T-helper 1 cell treated with Interleukin-12 subunit alpha and Interleukin-12 subunit beta and Interleukin-4 antibody, amounts not matched to agents 30 ng/mL and 1 ng/mL, for 36 hours (primary cell): ENCODE measurements at regions not wholly inside any gene's neighbourhood (a gene's known extent, or its start where the extent isn't known, plus 50 kb on each side); places are given as distances from the start of the nearest gene placed in this dataset.

Experiments used
- intact Hi-C: fragments of 100-400 bp; cut with micrococcal nuclease; formaldehyde crosslinking; loops from one replicate; pipeline ENCODE4 v1.15.1; 2024

DNA sequence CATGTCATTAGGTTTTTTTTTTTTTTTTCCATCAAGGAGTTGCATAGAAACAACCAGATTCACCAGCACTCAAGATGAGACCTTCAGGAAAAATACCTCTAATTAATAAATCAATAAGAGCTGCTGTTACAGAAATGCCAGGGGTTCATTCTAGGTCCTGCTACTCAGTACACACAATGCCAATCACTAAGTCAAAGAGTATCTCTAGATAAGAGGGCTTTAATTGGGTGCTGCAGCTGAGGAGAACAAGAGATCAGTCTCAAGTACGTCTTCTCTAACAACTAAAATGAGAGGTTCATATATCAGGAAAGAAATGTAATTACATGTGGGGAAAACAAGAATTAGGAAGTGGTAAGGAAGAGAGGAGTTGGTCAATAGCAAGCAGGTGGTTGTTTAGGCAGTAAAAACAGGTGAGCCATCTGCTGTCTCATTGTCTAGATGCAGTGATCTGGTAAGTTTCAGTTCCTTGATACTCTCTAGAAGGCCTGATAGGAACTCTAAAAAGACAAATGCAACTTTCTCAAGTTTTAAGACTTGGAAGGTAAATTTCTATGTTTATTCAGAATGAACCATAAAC, 272.9 kb upstream of the ZWINT start:
- intact Hi-C loops = no loop called here

DNA sequence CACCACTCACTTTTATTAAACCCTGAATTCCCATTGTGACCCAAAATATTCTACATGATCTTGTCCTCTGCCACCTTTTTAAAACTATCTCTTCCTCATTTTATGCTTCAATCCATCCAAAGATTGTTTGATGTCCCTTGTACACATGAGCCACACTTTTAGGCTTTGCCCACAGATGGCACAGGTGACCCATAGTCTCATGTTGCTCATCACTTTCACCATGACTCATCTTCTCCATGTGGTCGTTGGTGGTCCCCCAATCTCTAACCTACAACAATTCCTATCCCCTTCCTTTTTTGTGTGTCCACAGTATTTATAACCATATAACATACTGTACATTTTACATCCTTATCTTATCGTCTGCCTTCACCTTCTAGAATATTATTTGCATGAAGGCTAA, 271.5 kb upstream of the ZWINT start:
- intact Hi-C loops = no loop called here

DNA sequence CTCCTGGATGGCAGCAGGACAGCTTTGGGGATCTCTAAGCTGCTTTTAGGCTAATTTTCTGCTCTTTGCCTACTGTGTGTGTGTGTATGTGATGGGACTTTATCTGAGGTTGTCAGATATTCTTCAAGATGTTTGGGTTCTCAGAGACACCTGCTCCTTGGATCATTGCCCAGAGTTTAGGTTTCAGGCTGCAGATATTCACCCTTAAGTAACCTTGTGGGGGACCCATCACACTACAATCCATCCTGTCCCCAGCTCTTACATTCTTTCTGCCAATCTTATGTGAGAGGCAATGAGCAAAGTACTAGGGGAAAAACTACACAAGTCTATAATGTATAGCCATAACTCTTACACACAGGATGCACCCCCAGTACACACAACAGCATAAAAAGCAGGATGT, 263.0 kb upstream of the ZWINT start:
- intact Hi-C loops = no loop called here

DNA sequence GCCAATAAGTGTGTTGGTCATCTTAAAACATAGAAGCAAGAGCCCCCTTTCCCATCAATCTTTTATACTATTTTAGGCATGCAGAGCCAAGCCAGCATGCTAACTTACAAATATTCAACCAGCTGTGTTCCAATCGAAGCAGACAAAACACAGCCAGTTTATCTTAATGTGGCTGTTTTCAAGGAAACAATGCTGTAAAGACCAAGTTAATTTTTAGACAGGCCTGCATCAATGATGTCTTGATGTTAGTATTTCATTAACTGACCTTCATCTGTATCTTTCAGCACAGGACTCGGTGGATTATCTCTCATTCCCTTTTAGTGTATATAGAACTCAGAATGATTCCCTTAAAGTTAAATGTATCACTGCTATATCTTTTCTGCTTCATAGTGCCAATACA, 262.0 kb upstream of the ZWINT start:
- intact Hi-C loops = no loop called here

DNA sequence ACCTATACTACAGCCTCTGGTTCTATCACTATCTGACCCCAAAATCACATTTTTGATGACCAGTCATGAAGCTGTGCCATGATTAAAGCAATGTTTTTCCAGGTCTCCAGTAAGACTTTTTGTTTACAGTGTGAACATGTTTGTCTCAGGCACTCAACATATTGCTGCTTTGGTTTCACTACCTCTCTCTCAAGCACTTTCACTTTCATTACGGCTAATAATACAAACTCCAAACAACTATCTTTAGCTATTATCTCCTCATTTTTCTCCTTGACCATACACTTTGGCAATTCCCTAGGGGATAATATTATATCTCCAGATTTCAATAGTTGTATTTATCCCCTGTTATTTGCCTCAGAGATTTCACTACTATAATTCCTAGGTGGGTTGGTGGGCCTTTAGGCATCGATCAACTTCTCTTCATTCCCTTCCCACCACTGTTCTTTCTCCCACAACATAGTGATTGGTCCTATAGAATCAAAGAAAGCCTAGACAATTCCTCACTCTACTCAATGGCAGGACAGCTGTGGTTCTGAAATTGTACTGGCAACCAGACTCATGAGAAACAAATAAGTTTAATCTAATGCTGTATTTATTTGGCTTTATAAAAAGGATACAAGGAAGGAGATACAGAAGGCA, 261.4 kb upstream of the ZWINT start:
- intact Hi-C loops = no loop called here

DNA sequence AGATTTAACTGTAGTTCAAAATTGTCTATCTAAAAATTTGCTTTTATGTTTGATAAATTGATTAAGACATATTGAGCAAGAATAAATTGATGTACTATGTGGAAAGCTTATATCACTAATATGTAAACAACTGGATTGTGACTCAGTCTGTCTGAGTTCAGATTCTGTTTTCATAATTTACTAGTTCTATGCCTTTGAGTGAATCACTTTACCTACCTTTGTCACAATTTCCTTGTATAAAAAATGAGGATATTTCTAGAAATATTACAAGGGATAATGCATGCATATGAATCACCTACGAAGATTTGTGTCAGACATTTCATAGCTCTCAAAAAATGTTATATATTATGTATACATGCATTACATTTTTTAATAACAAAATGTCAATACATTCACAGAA, 245.1 kb upstream of the ZWINT start:
- intact Hi-C loops = no loop called here

DNA sequence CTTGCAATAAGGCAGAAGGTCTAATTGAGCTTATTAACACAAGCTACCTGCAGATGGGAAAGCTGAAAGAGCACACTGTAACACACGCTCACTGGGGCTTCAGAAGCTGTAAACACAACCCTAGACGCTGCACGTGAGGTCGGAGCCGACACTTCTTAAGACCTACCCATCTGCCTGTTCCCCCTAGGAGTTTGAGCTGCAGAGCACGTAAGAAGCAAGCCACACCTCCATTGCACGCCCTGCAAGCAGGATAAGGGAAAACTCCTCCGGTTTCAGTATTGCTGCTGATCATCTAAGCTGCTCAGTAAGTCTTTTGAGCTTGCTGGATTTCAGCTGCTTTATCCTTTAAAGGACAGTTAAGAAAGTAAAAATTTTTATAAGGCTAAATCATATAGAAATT, 244.0 kb upstream of the ZWINT start:
- intact Hi-C loops = no loop called here

DNA sequence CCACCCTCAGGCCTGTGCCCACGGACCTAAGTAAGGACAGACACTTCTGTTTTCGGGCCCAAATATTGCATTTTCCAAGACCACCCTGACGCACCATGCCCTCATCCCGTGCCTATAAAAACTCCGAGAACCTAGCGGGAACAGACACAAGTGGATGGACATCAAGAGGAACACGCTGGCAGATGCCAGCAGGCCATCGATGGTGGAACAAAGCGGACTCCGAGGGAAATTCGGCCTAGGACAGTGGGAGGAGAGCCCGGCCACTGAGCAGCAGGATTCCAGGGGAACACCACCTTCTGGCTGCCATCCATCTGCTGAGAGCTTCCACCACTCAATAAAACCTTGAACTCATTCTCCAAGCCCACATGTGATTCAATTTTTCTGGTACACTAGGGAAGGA, 243.6 kb upstream of the ZWINT start:
- intact Hi-C loops = no loop called here

DNA sequence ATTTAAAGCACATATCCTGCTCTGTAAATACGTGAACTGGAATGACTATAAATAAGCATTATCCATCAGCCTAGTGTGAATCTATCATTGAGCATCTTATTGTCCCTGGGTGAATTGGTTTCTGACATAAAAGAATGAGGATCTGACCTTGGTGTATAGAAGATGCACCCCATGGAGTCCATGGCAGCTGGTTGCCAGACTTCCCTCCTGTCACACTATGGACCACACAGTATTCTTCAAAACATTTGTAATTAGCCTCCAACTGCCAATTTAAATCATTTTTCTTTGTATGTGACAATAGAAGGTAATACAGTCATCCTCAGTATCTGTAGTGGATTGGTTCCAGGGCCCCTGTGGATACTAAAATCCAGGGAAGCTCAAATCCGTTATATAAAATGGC, 238.1 kb upstream of the ZWINT start:
- intact Hi-C loops = no loop called here

DNA sequence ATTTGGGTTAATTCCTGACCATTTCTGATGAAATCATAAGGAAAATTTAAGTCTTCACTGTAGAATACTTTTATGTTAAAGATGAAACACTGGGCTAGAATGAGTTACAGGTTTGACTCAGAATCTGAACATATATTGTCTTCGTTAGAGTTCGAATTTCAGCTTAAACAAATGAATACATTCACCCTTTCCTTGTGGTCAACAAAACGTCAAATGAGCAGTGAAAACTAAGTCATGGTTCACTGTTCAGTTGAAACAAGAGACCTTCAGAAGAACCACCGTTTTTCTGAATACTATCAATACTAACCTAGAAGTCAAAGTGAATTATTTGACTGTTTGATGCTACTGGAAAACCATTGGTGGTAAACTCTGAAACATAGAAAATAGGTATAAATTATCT, 235.2 kb upstream of the ZWINT start:
- intact Hi-C loops = no loop called here

DNA sequence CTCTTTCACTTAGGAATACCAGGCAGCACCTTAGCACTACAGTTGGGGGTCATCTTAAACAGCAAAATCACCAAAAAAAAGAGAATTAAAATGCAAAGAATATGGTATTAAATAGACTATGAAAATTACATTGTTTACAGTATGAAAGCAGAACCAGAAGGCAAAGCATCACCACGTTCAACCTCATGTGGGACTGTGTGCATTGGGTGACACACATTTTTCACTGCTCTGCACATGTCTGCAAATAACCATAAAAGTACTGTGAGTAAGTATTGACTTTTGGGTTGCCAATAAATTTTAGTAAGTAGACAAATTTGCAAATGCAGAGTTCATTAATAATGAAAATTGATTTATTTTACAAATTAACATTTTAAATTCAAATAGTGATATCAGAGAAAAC, 232.1 kb upstream of the ZWINT start:
- intact Hi-C loops = no loop called here

DNA sequence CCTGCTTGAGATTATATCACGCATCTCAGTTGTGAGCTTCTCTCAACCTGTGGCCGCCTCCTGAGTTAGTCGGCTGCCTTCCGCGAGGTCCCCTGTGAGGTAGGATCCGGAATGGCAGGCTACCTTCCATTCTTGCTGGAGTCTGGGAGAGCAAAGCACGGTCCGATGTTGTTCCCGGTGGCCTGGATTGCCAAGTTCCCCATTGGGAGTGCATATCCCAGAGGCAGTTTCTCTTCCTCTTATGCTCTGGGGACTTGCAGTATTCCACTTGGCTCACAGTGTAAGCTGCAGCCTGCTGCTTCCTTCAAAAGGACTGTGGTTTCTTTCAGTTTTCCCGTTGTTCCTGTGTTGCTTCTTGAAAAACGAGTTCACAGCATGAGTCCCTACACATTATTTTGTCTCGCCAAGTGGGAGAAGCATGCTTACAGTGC, 225.4 kb upstream of the ZWINT start:
- intact Hi-C loops = no loop called here

DNA sequence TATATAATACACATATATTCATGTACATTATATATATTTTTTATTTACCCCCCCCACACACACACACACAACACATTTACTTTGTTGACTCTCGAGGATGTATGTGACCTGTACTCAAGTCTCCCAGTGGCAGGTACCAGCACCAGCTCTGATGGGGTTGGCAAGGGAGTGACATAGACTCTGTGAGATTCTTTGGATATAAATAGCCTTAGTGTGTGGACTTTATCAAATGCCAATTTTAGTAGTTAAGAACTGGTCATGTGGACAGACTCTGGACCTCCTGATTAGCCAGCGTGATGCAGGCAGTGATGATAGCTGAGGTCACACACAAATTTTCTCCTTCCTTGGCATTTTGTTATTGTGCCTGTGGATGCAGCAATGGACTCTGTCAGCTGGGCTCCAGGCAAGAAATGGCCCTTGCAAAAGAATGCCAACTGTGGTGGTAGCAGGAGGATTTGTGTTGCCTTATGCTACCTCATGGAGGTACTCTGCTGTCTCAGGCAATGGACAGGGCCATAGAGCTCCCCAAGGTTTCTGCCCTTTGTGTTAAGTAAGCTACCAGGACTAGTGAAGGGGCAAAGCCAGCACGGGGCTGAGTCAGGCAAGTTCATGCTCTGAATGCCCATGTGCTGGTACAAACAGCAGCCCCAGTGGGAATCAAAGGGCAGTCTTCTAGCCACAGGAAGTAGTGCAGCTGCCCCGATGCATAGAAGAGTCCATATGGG, 224.6 kb upstream of the ZWINT start:
- intact Hi-C loops = no loop called here

DNA sequence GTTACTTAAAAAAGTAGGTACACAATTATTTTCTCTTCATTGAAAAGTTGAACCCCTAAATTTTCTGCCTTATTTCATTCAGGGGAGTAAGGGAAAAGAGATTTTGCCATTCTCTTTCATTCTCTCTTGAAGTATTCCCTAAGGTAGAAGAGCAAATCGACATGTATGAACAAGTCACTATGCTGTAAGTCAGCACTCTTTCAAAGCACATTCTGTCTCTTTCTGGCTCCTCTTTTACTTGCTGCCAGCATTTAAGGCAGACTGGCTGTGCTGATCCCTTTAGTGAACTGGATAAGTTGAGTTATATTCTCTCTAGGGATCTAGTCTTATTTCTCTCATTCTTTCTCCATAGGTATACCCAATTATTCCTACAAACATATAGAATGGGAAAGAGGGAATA, 222.3 kb upstream of the ZWINT start:
- intact Hi-C loops = no loop called here

DNA sequence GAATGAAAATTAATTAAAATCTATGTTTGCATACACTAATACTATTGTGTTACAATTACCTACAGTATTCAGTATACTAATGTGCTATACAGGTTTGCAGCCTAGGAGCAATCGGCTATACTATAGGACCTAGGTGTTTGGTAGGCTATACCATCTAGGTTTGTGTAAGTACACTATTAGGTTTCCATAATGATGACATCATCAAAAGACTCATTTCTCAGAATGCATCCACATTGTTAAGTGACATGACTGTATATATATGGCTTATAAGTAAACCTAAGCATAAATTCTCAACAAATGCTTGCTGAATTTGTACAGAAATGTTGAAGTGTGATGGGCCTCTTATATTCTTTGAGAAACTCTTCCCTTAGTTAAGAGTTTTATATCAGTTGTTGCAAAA, 206.5 kb upstream of the ZWINT start:
- intact Hi-C loops = no loop called here

DNA sequence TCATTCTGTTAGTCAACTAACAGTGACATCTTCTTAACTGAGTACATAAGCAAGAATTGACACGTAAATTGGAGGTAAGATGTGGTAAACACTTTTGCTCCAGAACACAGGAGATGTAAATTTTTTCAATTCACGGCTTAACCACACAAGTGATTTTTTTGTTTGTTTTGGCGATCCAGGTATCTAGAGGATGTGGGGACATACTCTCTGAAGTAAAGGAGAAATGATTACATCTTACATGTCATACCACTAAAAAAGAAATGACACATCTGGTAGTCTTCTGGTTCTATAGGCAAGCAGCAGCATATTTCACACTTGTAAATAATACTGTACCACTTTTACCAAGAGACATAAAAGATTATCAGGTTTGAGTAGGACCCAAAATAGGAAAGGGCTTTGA, 200.3 kb upstream of the ZWINT start:
- intact Hi-C loops = no loop called here

DNA sequence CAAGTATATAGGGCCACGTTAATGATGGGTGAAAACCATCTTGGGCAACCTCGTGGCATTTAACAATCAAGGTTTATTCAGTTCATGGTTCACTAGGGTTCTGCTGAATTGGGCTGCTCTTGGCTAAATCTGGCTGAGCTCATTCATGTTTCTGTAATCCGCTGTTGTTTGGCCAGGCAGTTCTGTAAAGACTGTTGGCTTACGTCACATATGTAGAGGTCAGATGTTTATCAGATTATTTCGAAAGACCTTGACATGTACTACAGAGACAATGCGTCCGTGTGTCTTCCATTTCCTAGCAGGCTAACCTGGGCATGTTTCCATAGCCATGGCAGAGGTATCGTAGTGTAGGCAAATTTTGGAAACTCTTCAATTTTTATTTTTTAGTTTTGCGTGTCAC, 190.0 kb upstream of the ZWINT start:
- intact Hi-C loops = no loop called here

DNA sequence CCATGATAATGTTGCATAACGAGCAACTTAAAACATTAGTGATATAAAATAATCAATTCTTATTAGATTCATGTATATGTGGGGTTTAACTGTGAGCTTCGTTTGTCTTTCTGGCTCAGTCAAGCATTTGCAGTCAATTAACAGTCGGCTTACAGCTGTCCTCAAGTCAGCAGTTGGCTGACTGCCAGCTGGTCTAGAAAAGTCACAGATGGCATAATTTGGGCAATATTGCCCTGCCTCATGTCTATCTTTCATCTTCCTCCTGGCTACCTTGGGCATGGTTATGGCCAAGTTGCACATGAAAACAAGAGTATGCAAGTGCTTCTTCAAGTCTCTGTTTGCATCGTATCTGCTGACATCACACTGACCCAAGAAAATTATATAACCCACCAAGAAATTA, 186.1 kb upstream of the ZWINT start:
- intact Hi-C loops = no loop called here

DNA sequence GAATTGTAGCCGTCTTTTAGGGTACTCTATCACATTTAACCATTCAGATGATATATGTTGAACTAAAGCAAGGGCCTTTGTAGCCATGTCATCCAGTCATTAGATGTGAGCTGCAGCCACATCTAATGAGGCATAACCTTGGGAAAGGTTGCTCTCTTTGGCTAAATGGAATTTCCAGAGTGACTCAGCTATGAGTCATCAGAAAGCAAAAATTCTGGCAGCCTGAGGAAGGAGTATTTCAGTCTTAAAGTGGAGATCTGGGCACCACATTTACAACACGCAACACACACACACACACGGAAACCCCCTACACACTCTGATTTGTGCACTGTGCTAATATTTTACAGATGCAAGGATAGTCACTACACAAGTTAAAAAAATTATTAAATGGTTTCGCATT, 176.9 kb upstream of the ZWINT start:
- intact Hi-C loops = no loop called here

DNA sequence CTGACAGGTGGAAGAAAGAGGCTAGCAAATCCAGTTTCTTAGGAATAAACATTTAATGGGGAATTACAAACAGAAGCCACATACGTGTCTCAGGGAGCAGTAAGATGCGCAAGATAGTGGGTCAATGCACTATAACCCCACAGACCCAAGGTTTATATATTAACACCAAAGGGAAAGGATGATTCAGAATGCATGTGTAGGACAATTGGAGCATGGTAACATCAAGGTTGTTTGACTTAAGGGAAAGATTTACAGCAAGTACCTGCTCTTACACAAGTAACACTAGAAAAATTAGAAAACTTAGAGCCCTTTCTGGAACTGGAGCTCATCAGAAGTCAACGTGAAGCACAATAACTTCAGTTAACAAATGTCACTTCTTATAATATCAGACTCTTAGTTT, 161.1 kb upstream of the ZWINT start:
- intact Hi-C loops = no loop called here

DNA sequence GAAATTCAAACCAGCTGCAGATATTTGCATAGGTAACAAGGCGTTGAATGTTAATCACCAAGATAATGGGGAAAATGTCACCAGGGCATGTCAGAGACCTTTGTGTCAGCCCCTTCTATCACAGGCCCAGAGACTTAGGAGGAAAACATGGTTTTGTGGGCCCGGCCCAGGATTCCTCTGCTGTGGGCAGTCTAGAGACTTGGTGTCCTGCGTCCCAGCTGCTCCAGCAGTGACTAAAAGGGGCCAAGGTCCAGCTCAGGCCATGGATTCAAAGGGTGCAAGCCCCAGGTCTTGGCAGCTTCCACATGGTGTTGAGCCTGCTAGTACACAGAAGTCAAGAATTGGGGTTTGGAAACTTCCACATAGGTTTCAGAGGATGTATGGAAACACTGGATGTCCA, 147.5 kb upstream of the ZWINT start:
- intact Hi-C loops = no loop called here

DNA sequence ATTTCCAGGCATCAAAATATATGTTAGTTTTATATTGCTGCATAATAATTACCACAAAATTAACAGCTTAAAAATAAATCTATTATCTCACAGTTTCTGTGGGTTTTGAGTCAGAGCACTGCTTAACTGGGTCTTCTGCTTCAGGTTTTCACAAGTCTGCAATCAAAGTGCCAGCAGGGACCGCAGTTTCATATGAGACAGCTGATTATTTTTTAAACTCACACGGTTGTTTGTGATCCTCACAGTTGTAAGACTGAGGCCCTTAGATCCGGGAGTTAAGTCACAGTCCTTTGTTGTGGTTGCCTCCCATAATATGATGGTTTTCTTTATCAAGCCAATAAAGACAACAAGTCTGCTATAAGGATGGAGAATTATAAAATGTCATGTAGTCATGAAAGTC, 146.0 kb upstream of the ZWINT start:
- intact Hi-C loops = no loop called here

DNA sequence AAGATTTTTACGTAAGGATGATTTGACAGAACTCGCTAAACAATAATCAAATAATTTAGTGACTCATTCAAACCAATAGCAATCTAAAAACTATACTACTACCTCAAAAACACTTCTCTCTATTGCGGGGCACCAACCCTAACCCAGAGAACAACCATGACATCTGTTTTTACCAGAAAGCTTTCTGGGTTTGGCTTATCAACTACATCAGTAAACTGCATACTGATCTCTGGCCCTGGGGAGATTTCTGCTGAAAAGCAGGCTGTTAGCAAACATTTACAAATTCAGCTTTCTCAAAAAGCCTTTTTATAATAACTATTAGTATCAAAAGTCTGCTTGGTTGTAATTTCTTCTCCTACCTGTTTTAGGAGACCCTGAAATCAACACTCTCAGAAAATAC, 144.5 kb upstream of the ZWINT start:
- intact Hi-C loops = no loop called here
